PC-3 (cell line): ENCODE measurements at regions not wholly inside any gene's neighbourhood (a gene's known extent, or its start where the extent isn't known, plus 50 kb on each side); places are given as distances from the start of the nearest gene placed in this dataset.

ENCODE experiments used
- CTCF ChIP-seq: fragments of 300-600 bp; sonication (generic); conservative IDR thresholded peaks from 2 replicates; pipeline ENCODE4 v1.5.1; 2017; ENCODE audit warnings: antibody characterized with exemption, low read depth, mild to moderate bottlenecking, low read length
- EZH2phosphoT487 ChIP-seq: fragments of 300-600 bp; sonication (generic); IDR thresholded peaks from 2 replicates; pipeline ENCODE4 v1.6.1; 2018; ENCODE audit warnings: mild to moderate bottlenecking, antibody characterized with exemption, low read length, borderline replicate concordance

DNA sequence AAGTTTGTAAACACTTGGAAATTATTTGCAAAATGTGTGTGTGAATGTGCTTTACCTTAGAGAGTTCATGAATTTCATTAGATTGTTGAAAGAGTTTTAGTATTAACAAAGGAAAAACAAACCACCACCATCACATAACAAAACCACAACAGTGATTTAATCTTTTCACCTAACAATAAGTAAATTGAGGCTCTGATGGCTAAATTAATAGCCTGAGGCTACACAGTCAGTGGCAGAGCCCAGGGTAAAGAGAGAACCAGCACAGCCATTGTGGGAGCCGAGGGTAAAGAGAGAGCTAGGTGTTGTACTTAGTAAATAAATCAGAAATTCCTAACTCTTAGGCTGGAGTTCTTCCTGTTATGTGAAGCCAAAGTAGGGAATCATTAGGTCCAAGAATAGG lies 51.2 kb upstream of the CAPRIN2 start:
- TF ChIP-seq CTCF = no peak
- no peak for TF ChIP-seq EZH2phosphoT487
